A549 (cell line): ENCODE measurements at regions not wholly inside any gene's neighbourhood (a gene's known extent, or its start where the extent isn't known, plus 50 kb on each side); places are given as distances from the start of the nearest gene placed in this dataset.
"Not testable (repeated sequence)": the region's sequence is repeated elsewhere in the genome, so short reads cannot be mapped to it uniquely, and the experiment has no call there.

ENCODE experiments used
- CBX2 ChIP-seq: fragments of 200-600 bp; sonication (generic); IDR thresholded peaks from 2 replicates; pipeline ENCODE4 v1.6.1; 2016; ENCODE audit warnings: low read depth, mild to moderate bottlenecking, borderline replicate concordance
- CTCF ChIP-seq: fragments of >200 bp; sonication (Bioruptor Twin); formaldehyde crosslinking; IDR thresholded peaks from 3 replicates; pipeline ENCODE4 v1.5.1; 2016
- EP300 ChIP-seq, 2 experiments: fragments of >200 bp; sonication (Bioruptor Twin); formaldehyde crosslinking; IDR thresholded peaks; 2 replicates in 1 of 2; 3 replicates in 1 of 2; pipeline ENCODE4 v1.6.1; 2016 to 2017
- HOXB13 ChIP-seq: fragments of 250-450 bp; sonication (Bioruptor Pico); IDR thresholded peaks from 2 replicates; pipeline ENCODE4 v1.5.0; 2020; ENCODE audit warnings: low read depth, mild to moderate bottlenecking, moderate library complexity
- JUNB ChIP-seq: fragments of >200 bp; sonication (Bioruptor Twin); formaldehyde crosslinking; IDR thresholded peaks from 2 replicates; pipeline ENCODE4 v1.6.1; 2016
- MYC ChIP-seq: IDR thresholded peaks from 2 replicates; pipeline ENCODE4 v1.6.1; 2012; ENCODE audit warnings: mild to moderate bottlenecking, inconsistent platforms, low read length, improper control_type of control experiment, borderline replicate concordance
- NFE2L2 ChIP-seq: fragments of 150-350 bp; conservative IDR thresholded peaks from 2 replicates; pipeline ENCODE4 v1.6.1; 2014; ENCODE audit warnings: low read length
- POLR2A ChIP-seq: IDR thresholded peaks from 2 replicates; pipeline ENCODE4 v1.6.1; 2012; ENCODE audit warnings: mild to moderate bottlenecking, low read length
- RARB ChIP-seq: fragments of 250-450 bp; sonication (Bioruptor Pico); IDR thresholded peaks from 2 replicates; pipeline ENCODE4 v1.8.0; 2021; ENCODE audit warnings: mild to moderate bottlenecking, moderate library complexity
- RNF2 ChIP-seq: fragments of 200-600 bp; sonication (generic); IDR thresholded peaks from 2 replicates; pipeline ENCODE4 v1.6.1; 2016; ENCODE audit warnings: low read depth, mild to moderate bottlenecking, antibody characterized with exemption, moderate library complexity, borderline replicate concordance
- TF ChIP-seq, protein P1 (sequence below): fragments of 450-650 bp; IDR thresholded peaks from 2 replicates; pipeline ENCODE4 v1.6.1; 2014; ENCODE audit warnings: antibody characterized with exemption
- TF ChIP-seq, protein P2 (sequence below): fragments of >200 bp; sonication (Bioruptor Twin); formaldehyde crosslinking; IDR thresholded peaks from 3 replicates; pipeline ENCODE4 v1.6.1; 2016

DNA sequence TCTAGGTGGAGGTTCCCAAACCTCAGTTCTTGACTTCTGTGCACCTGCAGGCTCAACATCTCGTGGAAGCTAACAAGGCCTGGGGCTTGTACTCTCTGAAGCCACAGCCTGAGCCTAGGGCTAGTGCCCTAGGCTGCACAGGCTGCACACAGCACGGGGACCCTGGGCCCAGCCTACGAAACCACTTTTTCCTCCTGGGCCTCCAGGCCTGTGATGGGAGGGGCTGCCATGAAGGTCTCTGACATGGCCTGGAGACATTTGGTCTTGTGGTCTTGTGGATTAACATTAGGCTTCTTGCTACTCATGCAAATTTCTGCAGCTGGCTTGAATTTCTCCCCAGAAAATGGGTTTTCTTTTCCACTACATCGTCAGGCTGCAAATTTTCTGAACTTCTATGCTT lies 59.1 kb upstream of the LRIG1 start:
- not testable (repeated sequence) for TF ChIP-seq CTCF; JUNB; HOXB13; CBX2; EP300 (IDR thresholded peaks at IDR 0.05); RARB (CRISPR knock-in tag); RNF2; NFE2L2; MYC; POLR2A
- TF ChIP-seq, protein P1, sequence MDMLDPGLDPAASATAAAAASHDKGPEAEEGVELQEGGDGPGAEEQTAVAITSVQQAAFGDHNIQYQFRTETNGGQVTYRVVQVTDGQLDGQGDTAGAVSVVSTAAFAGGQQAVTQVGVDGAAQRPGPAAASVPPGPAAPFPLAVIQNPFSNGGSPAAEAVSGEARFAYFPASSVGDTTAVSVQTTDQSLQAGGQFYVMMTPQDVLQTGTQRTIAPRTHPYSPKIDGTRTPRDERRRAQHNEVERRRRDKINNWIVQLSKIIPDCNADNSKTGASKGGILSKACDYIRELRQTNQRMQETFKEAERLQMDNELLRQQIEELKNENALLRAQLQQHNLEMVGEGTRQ = not testable (repeated sequence)
- TF ChIP-seq, protein P2, sequence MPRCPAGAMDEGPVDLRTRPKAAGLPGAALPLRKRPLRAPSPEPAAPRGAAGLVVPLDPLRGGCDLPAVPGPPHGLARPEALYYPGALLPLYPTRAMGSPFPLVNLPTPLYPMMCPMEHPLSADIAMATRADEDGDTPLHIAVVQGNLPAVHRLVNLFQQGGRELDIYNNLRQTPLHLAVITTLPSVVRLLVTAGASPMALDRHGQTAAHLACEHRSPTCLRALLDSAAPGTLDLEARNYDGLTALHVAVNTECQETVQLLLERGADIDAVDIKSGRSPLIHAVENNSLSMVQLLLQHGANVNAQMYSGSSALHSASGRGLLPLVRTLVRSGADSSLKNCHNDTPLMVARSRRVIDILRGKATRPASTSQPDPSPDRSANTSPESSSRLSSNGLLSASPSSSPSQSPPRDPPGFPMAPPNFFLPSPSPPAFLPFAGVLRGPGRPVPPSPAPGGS = not testable (repeated sequence)
